ENCODE measurements at regions not wholly inside any gene's neighbourhood (a gene's known extent, or its start where the extent isn't known, plus 50 kb on each side); places are given as distances from the start of the nearest gene placed in this dataset.

- TF ChIP-seq POLR2A (IDR thresholded peaks at IDR 0.05) = no peak
- no peak for TF ChIP-seq CTCF (IDR thresholded peaks at IDR 0.05)
These were observed 102.0 kb downstream of the SOX9 start for GRCh38 chr17:72222661-72223380.
